Mesothelial cell of epicardium (in vitro differentiated cells): ENCODE measurements at regions not wholly inside any gene's neighbourhood (a gene's known extent, or its start where the extent isn't known, plus 50 kb on each side); places are given as distances from the start of the nearest gene placed in this dataset.

Experiments used
- DNase-seq, 2 experiments: peaks; one replicate each; pipeline ENCODE4 v3.0.0; 2021; ENCODE audit warnings: low spot score in 2 of 2; ENCODE audit not compliant: unreplicated experiment in 2 of 2
- H3K27ac Mint-ChIP-seq: 2 replicates; pipeline ENCODE4 v1.8.0; 2021; ENCODE audit warnings: mixed read lengths
- H3K27me3 Mint-ChIP-seq: 2 replicates; pipeline ENCODE4 v1.8.0; 2021; ENCODE audit warnings: low read depth, mixed read lengths
- H3K36me3 Mint-ChIP-seq: 2 replicates; pipeline ENCODE4 v1.8.0; 2021; ENCODE audit warnings: mixed read lengths
- H3K4me1 Mint-ChIP-seq: 2 replicates; pipeline ENCODE4 v1.8.0; 2021; ENCODE audit warnings: mixed read lengths
- H3K4me3 Mint-ChIP-seq: 2 replicates; pipeline ENCODE4 v1.8.0; 2021; ENCODE audit warnings: mild to moderate bottlenecking, moderate library complexity, mixed read lengths
- H3K9me3 Mint-ChIP-seq: 2 replicates; pipeline ENCODE4 v1.8.0; 2021; ENCODE audit warnings: mixed read lengths
- CTCF ChIP-seq: fragments of 200-600 bp; sonication (generic); IDR thresholded peaks from one replicate; pipeline ENCODE4 v1.5.0; 2021; ENCODE audit warnings: antibody characterized with exemption; ENCODE audit not compliant: unreplicated experiment

DNA sequence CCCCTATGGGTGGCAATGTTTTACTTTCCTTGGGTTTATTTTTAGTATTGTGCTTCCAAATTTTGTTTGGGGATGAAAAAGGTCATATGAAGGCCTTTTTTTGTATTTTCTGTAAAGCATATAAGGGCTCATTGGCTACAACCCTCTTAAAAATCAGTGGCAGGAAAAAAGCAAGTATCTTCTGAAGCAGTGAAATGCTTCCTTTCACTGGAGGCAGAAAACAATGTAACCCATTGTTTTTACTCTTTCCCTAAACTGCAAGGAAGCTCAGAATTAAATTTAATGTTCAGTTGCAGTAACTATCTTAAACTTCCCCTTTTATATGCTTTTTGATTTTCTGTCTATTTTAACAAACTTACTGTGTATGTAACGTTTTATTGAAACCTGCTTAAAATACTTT, 148.7 kb upstream of the LYZL1 start:
- H3K27ac Mint-ChIP-seq, result peak overlapping the region; percentile 92
- DNase-seq, result no peak
- H3K4me3 Mint-ChIP-seq, result no peak overlapping the region
- no peaks in the 10 kb centered on the region for H3K36me3 Mint-ChIP-seq
- no peaks in the 10 kb centered on the region for H3K27me3 Mint-ChIP-seq
- no peak for TF ChIP-seq CTCF
- H3K4me1 Mint-ChIP-seq, result peaks cover 74% of the 10 kb centered on the region
- no peaks in the 10 kb centered on the region for H3K9me3 Mint-ChIP-seq

DNA sequence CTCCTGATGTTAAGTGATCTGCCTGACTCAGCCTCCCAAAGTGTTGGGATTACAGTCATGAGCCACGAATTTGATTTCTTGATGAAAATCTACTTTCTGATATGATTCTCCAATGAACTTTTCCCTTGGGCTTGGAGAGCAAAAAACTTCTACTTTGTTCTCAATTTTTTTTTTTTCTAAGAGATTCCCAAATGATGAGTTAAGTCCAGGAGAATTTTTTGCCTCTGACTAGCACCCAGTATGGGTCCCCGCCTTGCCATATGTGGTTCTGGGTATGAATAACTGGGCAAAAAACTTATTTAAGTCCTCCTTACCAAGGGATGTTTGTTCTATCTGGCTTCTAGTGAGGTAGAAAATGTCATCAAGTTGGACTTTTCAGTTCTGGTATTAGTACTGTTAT, 147.9 kb upstream of the LYZL1 start:
- no peaks in the 10 kb centered on the region for H3K27me3 Mint-ChIP-seq
- peak overlapping the region; percentile 92 for H3K27ac Mint-ChIP-seq
- peaks cover 68% of the 10 kb centered on the region for H3K4me1 Mint-ChIP-seq
- TF ChIP-seq CTCF, result no peak
- no peak overlapping the region for H3K4me3 Mint-ChIP-seq
- peaks cover 3% of the 10 kb centered on the region for H3K36me3 Mint-ChIP-seq
- no peak for DNase-seq
- H3K9me3 Mint-ChIP-seq, result no peaks in the 10 kb centered on the region

GRCh38 chr10:29141761-29142160, 147.1 kb upstream of the LYZL1 start:
- Mint-ChIP-seq H3K9me3 (no peaks in the 10 kb centered on the region), H3K4me1 (peaks cover 63% of the 10 kb centered on the region), H3K27me3 (no peaks in the 10 kb centered on the region), H3K4me3 (no peak overlapping the region), H3K27ac (peak overlapping the region; percentile 92), H3K36me3 (peaks cover 3% of the 10 kb centered on the region)
- no peak for DNase-seq
- TF ChIP-seq CTCF, result no peak

GRCh38 chr10:29142516-29143314, 146.2 kb upstream of the LYZL1 start:
- H3K4me3 Mint-ChIP-seq, result peak overlapping the region; percentile 69
- no peak for TF ChIP-seq CTCF
- peaks cover 3% of the 10 kb centered on the region for H3K36me3 Mint-ChIP-seq
- H3K27me3 Mint-ChIP-seq, result no peaks in the 10 kb centered on the region
- DNase-seq, result peak in 1 of 2 experiments; percentile 42
- H3K4me1 Mint-ChIP-seq, result peaks cover 68% of the 10 kb centered on the region
- no peaks in the 10 kb centered on the region for H3K9me3 Mint-ChIP-seq
- H3K27ac Mint-ChIP-seq, result peak overlapping the region; percentile 97

DNA sequence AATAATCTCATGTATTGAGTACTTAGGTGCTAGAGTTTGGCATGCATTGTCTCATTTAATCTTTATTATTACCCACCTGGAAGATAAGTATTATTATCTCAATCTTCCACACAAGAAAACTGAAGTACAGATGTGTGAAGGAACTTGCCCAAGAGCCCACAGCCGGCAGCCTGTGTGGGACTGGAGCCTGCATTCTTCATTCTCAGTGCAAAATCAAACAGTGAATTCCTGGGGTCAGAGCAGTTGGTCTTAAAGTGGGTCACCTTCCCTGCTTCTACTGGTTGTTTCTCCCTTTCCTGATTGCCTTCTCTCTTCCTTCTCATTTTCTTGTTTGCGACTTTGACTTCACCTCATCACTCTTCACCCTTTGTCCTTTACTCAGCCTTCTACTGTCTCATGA, 144.7 kb upstream of the LYZL1 start:
- no peaks in the 10 kb centered on the region for H3K27me3 Mint-ChIP-seq
- H3K4me1 Mint-ChIP-seq, result peaks cover 67% of the 10 kb centered on the region
- H3K9me3 Mint-ChIP-seq, result no peaks in the 10 kb centered on the region
- TF ChIP-seq CTCF, result no peak
- H3K4me3 Mint-ChIP-seq, result peak overlapping the region; percentile 1
- peak overlapping the region; percentile 43 for H3K27ac Mint-ChIP-seq
- peaks cover 3% of the 10 kb centered on the region for H3K36me3 Mint-ChIP-seq
- no peak for DNase-seq
